ENCODE measurements at regions not wholly inside any gene's neighbourhood (a gene's known extent, or its start where the extent isn't known, plus 50 kb on each side); places are given as distances from the start of the nearest gene placed in this dataset.
A peak's percentile ranks its signal among the peaks of the same experiment; 100 is the strongest.
"Not testable (repeated sequence)": the region's sequence is repeated elsewhere in the genome, so short reads cannot be mapped to it uniquely, and the experiment has no call there.

DNA sequence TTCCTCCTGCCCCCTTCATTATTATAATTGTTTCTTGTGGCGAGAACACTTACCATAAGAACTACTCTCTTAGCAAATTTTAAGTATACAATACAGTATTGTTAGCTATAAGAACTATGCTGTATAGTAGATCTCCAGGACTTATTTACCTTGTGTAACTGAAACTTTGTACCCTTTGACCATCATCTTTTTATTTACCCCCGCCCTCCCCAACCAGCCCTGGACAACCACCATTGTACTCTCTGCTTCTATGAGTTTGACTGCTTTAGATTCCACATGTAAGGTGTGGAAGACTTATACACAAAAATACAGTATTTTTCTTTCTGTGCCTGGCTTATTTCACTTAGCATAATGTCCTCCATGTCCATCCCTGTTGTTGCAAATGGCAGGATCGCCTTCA is 161.1 kb downstream of the PHF8 start:
- DNase-seq (ENCODE audit: low spot score), result no peak

DNA sequence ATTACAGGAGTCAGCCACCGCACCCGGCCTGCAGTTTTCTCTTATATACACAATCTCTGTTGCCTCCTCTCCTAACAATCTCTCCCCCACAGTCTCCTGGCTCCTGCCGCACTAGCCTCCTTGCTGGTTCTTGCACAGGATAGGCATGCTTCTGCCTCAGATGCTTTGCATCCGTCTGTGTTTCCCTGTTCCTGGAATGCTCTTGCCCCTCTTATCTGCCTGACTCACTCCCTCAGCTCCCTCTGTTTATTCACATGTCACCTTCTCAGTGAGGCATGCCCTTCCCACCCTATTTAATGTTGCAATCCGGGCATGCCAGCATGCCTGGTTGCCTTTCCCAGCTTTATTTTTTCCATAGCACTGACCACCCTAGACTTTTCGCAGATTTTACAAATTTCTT is 161.9 kb downstream of the PHF8 start:
- DNase-seq (ENCODE audit: low spot score), result no peak

DNA sequence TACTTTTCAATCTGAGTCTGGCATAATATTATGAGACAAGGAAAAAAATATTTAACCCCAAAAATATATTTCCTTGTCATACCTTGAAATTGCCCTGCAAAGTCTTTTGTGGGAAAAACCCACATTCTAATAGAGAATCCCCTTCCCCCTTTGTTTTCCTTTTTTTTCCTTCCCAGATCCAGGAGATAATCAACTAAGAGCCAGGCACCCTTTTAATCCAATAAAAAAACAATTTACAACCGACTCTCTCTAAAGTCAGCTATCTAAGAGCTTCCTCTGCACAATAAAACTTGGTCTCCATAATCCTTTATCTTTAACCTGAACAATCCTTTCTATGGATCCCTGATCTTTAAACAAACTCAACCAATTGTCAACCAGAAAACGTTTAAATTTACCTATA is 163.5 kb downstream of the PHF8 start:
- DNase-seq (ENCODE audit: low spot score), result not testable (repeated sequence)

DNA sequence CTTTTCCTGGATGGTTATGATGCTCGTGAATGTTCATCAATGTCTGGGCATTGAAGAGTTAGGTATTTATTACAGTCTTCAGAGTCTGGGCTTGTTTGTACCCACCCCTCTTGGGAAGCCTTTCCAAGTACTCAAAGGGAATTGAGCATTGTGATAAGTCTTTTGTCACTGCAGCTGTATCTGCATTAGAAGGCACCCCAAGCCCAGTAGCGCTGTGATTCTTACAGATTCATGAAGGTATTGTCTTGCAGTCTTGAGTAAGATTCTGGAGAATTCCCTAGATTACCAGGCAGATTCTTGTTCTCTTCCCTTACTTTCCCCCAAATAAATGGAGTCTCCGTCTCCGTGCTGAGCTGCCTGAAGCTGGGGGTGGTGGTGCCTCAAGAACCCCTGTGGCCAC is 173.4 kb upstream of the HUWE1 start:
- DNase-seq (ENCODE audit: low spot score), result no peak

DNA sequence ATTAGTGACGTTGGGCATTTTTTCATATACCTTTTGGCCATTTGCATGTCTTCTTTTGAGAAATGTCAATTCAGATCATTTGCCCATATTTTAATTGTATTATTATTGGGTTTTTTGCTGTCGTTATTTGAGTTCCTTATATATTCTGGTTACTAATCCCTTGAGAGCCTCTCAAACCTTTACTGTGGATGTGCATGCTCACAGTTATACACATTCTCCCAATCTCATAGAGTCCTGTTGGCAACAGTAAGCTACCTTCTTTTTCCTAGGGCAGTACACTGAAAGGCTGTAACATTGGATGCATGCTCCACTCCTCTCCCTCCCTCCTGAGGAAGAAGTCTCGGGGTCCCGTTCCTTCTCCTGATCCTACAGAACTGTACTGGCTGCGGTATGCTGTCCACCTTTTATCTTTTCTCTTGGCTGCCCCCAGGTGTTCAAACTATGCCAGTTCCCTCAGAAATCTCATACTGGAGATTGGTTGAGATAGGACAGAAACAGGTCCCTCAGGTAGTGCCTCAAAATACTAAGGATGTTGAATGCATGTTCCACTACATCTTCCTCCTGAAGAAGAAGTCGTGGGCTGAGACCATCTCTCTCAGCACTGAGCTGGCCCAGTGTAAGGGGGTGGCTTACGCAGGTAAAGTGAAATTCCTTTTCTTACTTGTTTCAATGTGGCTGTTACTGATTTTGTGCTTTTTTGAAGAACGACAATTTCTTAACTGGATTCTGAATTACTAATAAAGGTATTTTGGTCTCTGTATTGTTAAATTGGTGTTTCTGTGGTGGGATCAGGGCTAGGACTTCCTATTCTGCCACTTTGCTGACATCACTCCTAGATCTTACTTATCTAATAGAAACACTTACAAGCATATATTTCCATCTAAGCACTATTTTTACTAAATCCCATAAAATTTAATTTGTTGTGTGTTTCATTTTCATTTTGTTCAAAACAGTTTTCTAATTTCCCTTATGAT is 145.4 kb upstream of the HUWE1 start:
- peak; percentile 58 for DNase-seq (ENCODE audit: low spot score)

DNA sequence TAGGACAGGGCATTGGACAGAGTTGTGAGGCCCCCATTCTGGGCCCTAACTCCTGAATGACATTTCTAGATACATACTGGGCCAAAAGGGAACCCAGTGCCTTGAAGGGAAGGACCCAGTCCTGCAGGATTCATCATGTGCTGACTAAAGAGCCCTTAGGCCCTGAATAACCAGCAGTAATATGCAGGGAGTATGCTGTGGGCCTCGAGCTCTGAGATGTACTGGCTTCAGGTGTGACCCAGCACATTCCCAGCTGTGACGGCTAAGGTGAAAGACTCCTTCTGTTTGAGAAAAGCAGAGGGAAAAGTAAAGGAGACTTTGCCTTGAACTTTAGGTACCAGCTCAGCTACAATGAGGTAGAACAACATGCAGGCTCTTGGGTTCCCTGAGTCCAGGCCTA is 138.2 kb upstream of the HUWE1 start:
- DNase-seq (ENCODE audit: low spot score), result no peak

DNA sequence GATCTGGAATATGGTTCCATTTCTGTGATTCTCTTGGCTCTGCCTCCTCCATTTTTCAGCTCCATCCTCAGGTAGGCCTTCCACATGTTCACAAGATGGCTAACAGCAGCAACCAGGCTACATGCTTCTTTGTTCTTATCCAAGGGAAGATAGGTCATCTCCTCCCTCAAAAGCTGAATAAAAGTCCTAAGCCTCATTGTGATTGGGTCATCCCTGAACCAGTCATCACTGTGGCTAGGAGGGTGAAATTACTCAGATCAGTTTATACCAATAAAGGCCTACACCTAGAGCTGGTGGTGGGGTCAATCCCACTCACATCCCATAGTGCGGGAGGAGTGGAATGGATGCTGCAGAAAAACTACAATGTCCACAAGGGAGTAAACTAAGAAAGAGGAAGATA is 131.6 kb upstream of the HUWE1 start:
- not testable (repeated sequence) for DNase-seq (ENCODE audit: low spot score)

DNA sequence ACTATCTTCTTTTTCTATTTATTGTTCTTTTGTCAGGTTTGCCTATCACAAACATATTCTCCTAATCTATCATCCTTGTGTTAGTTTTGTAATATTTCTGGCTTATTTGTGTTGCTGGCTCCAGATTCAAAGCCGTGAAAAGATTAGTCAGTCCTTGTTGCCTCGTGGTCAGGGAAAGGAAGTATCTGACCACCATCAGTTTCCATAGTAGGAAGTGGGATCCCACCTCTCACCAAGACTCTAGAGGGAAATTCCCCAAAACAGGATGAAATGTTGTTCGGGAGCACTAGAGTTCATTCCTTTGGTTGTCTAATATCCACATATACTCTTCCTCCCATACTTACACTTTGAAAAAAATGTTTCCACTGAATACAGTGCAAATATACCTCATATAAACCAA is 131.0 kb upstream of the HUWE1 start:
- DNase-seq (ENCODE audit: low spot score), result no peak

DNA sequence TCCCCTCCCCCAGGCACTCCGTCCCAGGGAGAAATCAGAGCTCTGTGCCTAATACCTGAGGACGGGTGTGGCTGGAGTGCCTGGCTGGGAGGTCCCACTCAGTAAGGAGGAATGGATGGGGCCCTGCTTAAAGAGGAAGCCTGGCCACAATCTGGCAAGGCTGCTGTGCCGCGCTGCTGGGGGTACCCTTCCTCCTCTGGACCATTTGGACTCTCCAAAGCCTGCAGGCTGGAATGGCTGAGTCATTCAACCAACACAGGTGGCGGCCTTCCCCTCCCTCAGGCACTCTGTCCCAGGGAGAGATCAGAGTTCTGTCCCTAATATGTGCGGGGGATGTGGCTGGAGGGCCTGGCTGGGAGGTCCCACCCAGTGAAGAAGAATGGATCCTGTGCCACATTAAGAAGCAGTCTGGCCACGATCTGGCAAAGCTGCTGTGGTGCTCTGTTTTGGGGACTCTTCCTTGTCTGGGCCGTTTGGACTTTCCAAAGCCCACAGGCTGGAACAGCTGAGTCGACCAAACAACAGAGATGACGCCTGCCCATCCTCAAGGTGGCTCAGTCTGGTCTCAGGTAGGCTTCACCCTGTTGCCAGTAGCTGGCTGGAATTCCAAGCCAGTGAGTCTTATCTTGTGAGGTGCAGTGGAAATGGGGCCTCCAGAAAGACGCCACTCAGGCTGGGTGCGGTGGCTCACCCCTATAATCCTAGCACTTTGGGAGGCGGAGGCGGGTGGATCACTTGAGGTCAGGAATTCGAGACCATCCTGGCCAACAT is 127.3 kb upstream of the HUWE1 start:
- DNase-seq (ENCODE audit: low spot score), result no peak

DNA sequence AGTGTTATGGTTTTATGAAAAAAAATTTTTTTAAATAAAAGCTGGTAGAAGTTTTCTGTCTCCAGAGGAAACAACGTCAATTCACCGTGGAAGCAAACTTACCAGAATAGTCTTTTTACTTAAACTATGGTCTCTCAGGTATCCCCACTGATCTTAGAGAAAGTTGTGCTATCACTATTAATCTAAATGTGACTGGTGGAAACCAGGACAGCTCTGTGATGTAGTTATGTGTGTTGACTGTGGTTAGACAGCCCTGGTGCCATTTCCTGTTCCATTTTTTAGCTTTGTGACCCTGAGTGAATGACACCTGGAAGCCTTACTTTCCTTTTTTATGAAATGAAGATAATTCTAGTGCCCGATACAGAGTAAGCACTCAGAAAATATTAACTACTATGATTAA is 111.8 kb upstream of the HUWE1 start:
- no peak for DNase-seq (ENCODE audit: low spot score)

DNA sequence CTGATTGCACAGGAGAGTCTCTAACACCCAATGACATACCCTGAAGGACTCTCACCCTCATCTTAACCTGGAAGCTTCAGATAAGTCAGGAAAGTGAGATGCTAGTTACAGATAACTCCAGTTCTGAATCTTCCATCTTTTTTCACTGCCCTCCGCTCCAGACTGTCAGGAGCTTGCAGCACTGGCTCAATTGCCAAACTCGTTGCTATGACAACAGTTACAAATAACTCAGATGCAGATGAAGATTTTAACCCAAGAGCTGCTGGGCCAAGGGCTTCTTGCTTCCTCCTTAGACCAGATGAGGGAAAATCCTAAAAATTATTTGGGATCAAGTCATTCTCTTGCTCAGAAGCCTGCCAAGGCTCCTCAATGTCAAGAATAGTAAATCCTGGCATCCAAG is 109.1 kb upstream of the HUWE1 start:
- DNase-seq (ENCODE audit: low spot score), result no peak

DNA sequence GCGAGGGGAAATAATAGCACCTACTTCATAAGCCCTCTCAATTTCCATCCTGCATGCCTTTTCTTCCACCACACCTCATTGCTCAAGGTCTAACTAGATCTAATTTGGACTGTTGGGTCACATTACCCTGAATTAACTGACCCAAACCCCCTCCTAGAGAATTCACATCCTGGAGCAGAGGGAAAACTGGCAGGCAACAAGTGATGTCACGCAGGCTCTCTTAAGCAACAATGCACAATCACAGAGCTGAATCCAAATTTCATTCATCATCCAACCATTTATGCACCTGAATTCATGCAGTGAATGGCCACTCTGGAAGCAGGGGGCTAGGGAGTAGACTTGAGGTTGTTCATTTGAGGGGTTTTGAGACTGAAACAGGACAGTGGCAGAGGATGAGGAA is 107.7 kb upstream of the HUWE1 start:
- DNase-seq (ENCODE audit: low spot score), result no peak

DNA sequence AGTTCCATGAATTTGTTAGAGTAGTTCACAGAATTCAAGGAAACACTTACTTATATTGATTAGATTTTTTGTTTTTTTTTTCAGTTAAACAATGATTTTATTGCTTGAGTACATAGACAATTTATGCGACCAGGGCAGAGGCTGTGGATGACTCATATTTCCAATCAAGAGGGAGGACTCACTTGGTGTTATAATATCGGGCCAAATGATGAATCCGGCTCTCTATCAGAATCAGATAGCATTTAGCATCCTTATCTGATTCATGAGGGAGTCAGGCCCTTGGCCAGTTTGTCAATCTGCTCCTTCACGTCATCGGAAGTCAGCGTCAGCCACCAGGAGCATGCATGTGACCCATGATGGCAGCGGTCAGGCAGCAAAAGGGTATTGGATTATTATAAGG is 82.3 kb upstream of the HUWE1 start:
- no peak for DNase-seq (ENCODE audit: low spot score)

DNA sequence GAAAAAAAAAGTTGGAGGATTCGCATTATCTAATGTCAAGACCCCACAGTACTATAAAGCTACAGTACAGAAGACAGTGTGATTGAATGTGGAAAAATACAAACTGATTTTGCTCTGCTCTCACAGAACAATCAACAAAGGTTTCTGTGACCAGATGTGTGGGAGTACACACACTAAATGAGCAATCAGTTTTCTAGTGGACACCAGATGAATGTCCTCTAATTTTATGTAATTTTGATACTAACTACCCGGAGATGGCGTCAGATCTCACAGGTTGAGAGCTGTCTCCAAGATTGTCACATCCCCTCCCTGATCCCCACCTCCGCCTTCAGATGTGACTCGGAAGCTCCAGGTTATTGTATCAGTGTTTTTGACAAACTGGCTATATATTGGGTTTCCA is 81.9 kb upstream of the HUWE1 start:
- DNase-seq (ENCODE audit: low spot score), result no peak

DNA sequence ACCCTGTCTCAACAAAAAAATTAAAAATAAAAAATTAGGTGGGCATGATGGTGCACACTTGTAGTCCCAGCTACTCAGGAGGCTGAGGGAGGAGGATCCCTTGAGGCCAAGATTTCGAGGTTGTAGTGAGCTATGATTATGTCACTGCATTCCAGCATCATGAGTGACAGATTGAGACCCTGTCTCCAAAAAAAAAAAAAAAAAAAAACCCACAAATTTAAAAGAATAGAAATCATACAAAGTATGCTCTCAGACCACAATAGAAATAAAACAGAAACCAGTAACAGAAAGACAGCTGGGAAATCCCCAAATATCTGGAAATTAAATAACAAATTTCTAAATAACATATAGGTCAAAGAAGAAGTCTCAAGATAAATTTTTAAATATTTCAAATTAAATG is 81.0 kb upstream of the HUWE1 start:
- DNase-seq (ENCODE audit: low spot score), result no peak

DNA sequence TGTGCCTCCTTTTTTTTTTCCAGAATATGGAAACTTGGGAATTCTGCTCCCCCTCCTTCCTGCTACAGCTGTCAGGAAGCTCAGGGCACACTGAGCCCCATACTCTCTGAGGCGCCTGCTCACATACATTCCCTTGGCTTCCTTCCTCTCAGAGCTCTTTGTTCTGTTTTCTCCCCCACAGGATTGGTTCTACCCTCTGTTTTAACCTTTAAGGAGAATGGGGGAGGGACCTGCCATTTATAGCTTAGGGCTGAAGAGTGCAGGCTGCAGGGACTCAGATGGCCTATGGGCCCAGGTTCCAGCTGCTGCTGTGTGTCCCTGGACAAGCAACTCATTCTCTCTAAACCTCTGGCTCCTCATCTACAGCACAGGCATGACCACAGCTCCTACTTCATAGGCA is 70.7 kb upstream of the HUWE1 start:
- not testable (repeated sequence) for DNase-seq (ENCODE audit: low spot score)

DNA sequence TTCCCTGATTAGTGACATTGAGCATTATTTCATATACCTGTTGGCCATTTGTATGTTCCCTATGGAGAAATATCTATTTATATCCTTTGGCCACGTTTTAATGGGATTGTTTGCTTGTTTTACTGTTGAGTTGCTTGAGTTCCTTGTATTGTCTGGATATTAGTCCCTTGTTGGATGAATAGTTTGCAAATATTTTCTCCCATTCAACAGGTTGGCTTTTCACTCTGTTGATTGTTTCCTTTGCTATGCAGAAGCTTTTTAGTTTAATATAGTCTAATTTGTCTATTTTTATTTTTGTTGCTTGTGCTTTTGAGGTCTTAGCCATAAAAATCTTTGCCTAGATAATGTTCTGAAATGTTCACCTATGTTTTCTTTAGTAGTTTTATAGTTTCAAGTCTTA is 60.2 kb upstream of the HUWE1 start:
- DNase-seq (ENCODE audit: low spot score), result no peak

DNA sequence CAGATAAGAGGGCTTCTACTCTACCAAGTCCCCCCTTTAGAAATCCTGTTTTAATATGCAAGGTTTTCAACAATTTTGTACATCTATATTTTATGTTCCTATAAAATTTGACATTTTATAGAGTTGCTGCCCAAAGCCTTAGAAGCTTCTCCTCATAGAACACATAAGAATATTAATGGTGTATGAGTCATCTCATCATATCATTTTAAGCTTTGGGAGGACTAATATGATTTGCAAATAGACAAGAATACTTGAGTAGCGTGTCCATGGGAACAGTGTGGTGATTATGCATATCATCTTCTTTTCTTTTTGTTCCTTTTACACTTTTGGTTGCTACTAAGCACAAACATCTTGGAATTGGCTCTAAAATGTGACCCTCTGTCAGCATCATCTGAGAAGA is 56.7 kb upstream of the HUWE1 start:
- no peak for DNase-seq (ENCODE audit: low spot score)

DNA sequence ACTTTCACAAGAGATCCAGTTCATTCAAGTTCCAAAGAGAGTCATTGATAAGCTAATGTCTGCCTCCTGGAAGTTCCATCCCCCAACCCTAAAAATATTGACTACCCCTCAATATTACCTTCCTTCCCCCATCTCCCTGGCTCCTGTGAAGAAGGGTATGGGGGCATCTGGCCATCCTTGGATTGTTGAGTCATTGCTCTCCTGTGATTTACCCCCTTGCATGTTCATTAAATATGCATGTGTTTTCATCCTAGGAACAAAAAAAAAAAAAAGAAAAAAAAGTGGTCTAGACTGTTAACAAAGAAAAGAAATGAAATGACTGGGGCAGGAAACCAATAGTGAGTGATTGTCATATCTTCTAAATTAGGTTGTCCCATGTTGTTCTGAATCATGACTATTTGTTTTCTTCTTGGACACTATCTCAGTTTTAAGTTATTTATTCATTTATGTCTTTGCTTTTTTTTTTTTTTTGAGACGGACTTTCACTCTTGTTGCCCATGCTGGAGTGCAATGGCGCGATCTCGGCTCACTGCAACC is 51.9 kb upstream of the HUWE1 start:
- DNase-seq (ENCODE audit: low spot score), result no peak
